Prostate gland (tissue), 2 donors: ENCODE measurements at regions not wholly inside any gene's neighbourhood (a gene's known extent, or its start where the extent isn't known, plus 50 kb on each side); places are given as distances from the start of the nearest gene placed in this dataset.

Source experiments
- DNase-seq: peaks from one replicate; pipeline ENCODE4 v3.0.0-alpha.2; 2019; ENCODE audit warnings: low spot score
- H3K27ac ChIP-seq, 2 donors: fragments of 200-600 bp; sonication (generic); 2 replicates each; pipeline ENCODE4 v1.5.1; 2017 to 2019
- H3K27me3 ChIP-seq: fragments of 200-600 bp; sonication (generic); replicated peaks from 2 replicates; pipeline ENCODE4 v1.5.1; 2019; ENCODE audit not compliant: insufficient read depth
- H3K36me3 ChIP-seq, 2 donors: fragments of 200-600 bp; sonication (generic); 1 replicate in 1 of 2; 2 replicates in 1 of 2; pipeline versions ENCODE4 v1.5.1 to v1.8.1; 2017 to 2019
- H3K4me1 ChIP-seq: fragments of 200-600 bp; sonication (generic); replicated peaks from 2 replicates; pipeline ENCODE4 v1.5.1; 2019
- H3K4me3 ChIP-seq, 2 donors: fragments of 200-600 bp; sonication (generic); 2 replicates each; pipeline ENCODE4 v1.5.1; 2017 to 2019
- H3K9me3 ChIP-seq: fragments of 200-600 bp; sonication (generic); 2 replicates; pipeline ENCODE4 v1.5.1; 2017
- CTCF ChIP-seq, 4 experiments: fragments of 200-600 bp in 2 of 4; fragments of 450-650 bp in 2 of 4; sonication (generic) in 2 of 4; IDR thresholded peaks; 1 replicate in 3 of 4; 2 replicates in 1 of 4; pipeline ENCODE4 v1.5.1; 2016 to 2019; ENCODE audit warnings: antibody characterized with exemption in 4 of 4, mild to moderate bottlenecking in 2 of 4, moderate library complexity in 2 of 4
- POLR2A ChIP-seq: fragments of 450-650 bp; IDR thresholded peaks from one replicate; pipeline ENCODE4 v1.6.1; 2016; ENCODE audit warnings: antibody characterized with exemption, mild to moderate bottlenecking
- POLR2AphosphoS5 ChIP-seq: sonication (generic); formaldehyde crosslinking; IDR thresholded peaks from one replicate; pipeline ENCODE4 v1.6.1; 2017; ENCODE audit warnings: antibody characterized with exemption
- WGBS: methylation state at CpG from one replicate; pipeline ENCODE4 v1.1.5; 2018; 5-methylcytosine and 5-hydroxymethylcytosine counted together
- intact Hi-C: fragments of 100-400 bp; cut with DNase I; formaldehyde crosslinking; loops from one replicate; pipeline ENCODE4 v1.14.2; 2022

DNA sequence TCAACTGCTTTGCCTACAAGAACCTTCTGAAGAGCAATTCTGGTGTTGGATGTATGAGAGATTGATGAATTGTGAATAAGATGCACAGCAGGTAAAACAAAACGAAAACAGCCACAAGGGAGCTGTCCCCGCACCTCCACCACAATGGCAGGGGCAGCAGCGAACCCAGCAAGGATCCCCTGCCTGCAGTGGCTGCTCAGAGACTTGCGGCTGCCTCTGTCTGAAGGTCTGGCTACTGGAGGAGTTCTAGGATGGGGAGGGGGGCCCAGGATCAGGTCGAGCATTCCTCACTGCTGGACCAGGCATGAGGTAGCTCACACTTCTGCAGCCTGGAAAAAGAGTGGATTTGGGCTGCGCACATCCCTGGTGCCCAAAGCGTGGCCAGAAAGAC lies 523.5 kb downstream of the CDH26 start:
- H3K4me3 ChIP-seq, result no peak overlapping the region
- no peaks in the 10 kb centered on the region for H3K36me3 ChIP-seq
- TF ChIP-seq POLR2AphosphoS5 (no peak), POLR2A (no peak), CTCF (IDR thresholded peaks at IDR 0.05) (no peak)
- DNase-seq, result no peak
- H3K27ac ChIP-seq, result no peak overlapping the region
- H3K9me3 ChIP-seq, result no peaks in the 10 kb centered on the region
- H3K4me1 ChIP-seq, result no peaks in the 10 kb centered on the region
- WGBS, result 48% methylated on average over 7 of the region's 7 CpGs
- intact Hi-C loops, result no loop called here
- H3K27me3 ChIP-seq, result no peaks in the 10 kb centered on the region

DNA sequence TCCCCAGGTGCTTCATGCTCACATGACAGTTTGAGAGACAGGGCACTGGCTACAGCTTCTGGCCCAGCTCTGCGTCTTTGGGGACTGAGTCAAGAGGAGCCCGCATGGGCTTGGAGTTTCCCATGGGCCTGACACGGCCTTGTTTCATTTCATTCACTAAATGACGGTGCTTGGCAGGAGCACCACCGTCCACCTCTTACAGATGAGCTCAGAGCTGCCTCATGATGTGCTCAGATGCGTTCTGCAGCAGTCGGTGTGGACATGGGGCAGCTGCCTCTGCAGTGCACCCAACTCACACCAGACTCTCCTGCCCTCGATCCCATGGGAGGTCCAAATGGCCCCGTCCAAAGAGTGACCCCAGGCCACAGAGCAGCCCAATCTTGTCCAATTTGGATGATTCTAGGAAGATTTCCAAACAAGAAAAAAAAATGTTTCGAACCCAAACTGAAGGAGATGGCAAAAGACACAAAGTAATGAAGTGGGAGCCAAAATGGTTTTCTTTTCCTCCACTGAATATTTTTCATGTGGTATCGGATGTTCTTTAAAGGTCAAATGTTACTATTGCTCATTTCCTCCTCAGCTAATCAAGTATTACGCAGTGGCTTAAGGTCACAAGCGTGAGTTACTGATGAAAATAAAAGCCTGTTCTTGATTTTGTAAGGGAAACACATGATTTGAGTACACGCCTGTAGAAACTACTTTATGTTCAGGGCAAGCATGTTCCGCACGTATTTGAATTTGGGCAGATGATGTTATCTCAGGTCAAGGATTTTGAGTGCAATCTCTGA lies 524.2 kb downstream of the CDH26 start:
- TF ChIP-seq CTCF (IDR thresholded peaks at IDR 0.05) (no peak), POLR2AphosphoS5 (no peak), POLR2A (no peak)
- intact Hi-C loops, result no loop called here
- no peak overlapping the region for H3K4me3 ChIP-seq
- 61% methylated on average over 16 of the region's 16 CpGs for WGBS
- no peak overlapping the region for H3K27ac ChIP-seq
- H3K9me3 ChIP-seq, result no peaks in the 10 kb centered on the region
- no peaks in the 10 kb centered on the region for H3K27me3 ChIP-seq
- no peaks in the 10 kb centered on the region for H3K36me3 ChIP-seq
- DNase-seq, result no peak
- no peaks in the 10 kb centered on the region for H3K4me1 ChIP-seq

GRCh38 chr20:60483371-60483770 lies 525.1 kb downstream of the CDH26 start:
- Histone ChIP-seq H3K27me3 (no peaks in the 10 kb centered on the region), H3K36me3 (no peaks in the 10 kb centered on the region), H3K4me1 (no peaks in the 10 kb centered on the region), H3K27ac (no peak overlapping the region), H3K4me3 (no peak overlapping the region), H3K9me3 (no peaks in the 10 kb centered on the region)
- DNase-seq, result no peak
- intact Hi-C loops, result no loop called here
- TF ChIP-seq CTCF (IDR thresholded peaks at IDR 0.05) (no peak), POLR2A (no peak), POLR2AphosphoS5 (no peak)
- WGBS, result 87% methylated on average over 1 of the region's 1 CpG

- H3K4me1 ChIP-seq, result no peaks in the 10 kb centered on the region
- no peaks in the 10 kb centered on the region for H3K27me3 ChIP-seq
- DNase-seq, result no peak
- H3K9me3 ChIP-seq, result no peaks in the 10 kb centered on the region
- no peak overlapping the region for H3K27ac ChIP-seq
- H3K36me3 ChIP-seq, result no peaks in the 10 kb centered on the region
- intact Hi-C loops, result no loop called here
- no peak overlapping the region for H3K4me3 ChIP-seq
- 68% methylated on average over 7 of the region's 7 CpGs for WGBS
- no peak for TF ChIP-seq POLR2A
- TF ChIP-seq CTCF (IDR thresholded peaks at IDR 0.05), result no peak
- no peak for TF ChIP-seq POLR2AphosphoS5
These were observed 526.1 kb downstream of the CDH26 start for GRCh38 chr20:60484316-60484715.

DNA sequence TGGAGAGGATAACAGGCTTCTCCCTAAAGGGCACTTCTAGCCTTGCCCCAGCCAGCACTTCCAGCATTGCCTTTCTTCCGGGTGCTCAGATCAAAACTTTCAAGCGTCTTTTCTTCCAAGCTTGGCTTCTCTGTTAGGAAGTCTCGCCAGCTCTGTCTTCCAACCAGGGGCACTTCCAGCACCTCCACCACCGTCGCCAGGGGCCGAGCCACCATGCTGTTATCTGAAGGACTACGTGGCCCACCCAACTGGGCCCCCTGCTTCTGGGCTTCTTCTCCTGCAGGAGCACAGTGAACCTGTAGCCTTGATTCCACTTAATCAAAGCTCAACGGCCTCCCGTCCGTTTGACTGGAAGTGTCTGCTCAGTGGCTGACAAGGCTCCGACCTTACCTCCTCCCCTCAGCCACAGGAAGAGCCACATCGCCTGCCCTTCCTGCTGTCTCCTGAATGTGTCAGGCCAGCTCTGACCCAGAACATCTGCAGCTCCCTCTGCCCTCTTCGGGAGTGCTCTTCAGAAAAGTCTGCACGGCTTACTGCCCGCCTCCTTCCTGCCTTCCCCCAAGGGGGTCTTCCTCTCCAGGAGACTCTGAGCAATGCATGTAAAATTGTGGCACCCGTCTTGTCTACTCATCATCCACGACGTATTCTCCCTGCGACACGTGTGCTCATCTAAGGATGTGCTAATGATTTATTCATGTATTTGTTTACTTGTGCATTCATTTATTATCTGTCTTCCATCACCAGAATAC lies 527.0 kb downstream of the CDH26 start:
- TF ChIP-seq POLR2A, result no peak
- TF ChIP-seq POLR2AphosphoS5, result no peak
- no peak for TF ChIP-seq CTCF (IDR thresholded peaks at IDR 0.05)
- no peak for DNase-seq
- 62% methylated on average over 20 of the region's 20 CpGs for WGBS
- Histone ChIP-seq H3K27ac (no peak overlapping the region), H3K27me3 (no peaks in the 10 kb centered on the region), H3K9me3 (no peaks in the 10 kb centered on the region), H3K4me1 (no peaks in the 10 kb centered on the region), H3K4me3 (no peak overlapping the region), H3K36me3 (no peaks in the 10 kb centered on the region)
- intact Hi-C loops, result no loop called here
